ENCODE measurements at regions not wholly inside any gene's neighbourhood (a gene's known extent, or its start where the extent isn't known, plus 50 kb on each side); places are given as distances from the start of the nearest gene placed in this dataset.

DNA sequence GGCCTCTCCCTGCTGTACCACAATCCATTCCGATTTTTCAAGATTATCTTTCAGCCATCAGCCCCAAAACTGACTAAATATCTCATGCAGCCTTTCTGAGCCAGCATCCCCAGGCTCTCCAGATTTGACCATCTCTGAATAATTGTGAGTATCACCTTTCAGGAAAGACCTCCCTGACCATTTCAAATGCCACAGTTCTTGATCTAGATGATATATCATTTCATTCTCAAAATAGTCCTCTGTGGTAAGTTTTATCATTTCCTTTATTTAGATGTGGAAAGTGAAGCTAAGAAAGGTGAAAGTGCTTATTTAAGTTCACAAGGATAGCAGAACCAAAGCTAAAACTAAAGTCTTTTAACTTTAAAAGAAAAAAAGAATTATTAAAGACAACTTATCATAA, 244.0 kb downstream of the PLPP3 start:
- DNase-seq (ENCODE audit: low spot score), result no peak
- in situ Hi-C loops (cut with MboI; ENCODE audit: low sequenced_read_pairs, unreplicated experiment), result no loop called here
- TF ChIP-seq, protein P1, sequence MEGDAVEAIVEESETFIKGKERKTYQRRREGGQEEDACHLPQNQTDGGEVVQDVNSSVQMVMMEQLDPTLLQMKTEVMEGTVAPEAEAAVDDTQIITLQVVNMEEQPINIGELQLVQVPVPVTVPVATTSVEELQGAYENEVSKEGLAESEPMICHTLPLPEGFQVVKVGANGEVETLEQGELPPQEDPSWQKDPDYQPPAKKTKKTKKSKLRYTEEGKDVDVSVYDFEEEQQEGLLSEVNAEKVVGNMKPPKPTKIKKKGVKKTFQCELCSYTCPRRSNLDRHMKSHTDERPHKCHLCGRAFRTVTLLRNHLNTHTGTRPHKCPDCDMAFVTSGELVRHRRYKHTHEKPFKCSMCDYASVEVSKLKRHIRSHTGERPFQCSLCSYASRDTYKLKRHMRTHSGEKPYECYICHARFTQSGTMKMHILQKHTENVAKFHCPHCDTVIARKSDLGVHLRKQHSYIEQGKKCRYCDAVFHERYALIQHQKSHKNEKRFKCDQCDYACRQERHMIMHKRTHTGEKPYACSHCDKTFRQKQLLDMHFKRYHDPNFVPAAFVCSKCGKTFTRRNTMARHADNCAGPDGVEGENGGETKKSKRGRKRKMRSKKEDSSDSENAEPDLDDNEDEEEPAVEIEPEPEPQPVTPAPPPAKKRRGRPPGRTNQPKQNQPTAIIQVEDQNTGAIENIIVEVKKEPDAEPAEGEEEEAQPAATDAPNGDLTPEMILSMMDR (IDR thresholded peaks at IDR 0.05; ENCODE audit: borderline replicate concordance, control extremely low read depth, extremely low read depth, insufficient read depth, missing control alignments), result no peak

DNA sequence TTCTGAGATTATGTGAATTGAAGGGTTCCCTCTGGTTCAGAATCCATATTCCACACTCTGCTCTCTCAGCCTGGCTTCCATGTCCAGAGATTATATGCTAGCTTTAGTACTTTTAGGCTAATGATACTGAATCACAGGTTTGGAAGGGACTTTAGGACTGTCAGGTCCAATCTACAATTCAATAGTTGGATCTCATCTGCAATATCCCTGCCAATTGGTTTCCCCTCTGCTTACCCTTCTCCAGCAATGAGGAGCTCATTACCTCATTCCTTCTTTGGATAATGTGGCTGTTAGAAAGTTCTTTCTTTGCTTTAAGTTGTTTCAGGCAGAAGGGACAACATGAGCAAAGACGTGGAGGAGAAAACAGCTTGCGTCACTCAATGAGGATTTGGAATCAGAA, 245.3 kb downstream of the PLPP3 start:
- DNase-seq (ENCODE audit: low spot score), result no peak
- TF ChIP-seq, protein P1 (IDR thresholded peaks at IDR 0.05; ENCODE audit: borderline replicate concordance, control extremely low read depth, extremely low read depth, insufficient read depth, missing control alignments), result no peak
- in situ Hi-C loops (cut with MboI; ENCODE audit: low sequenced_read_pairs, unreplicated experiment), result no loop called here

DNA sequence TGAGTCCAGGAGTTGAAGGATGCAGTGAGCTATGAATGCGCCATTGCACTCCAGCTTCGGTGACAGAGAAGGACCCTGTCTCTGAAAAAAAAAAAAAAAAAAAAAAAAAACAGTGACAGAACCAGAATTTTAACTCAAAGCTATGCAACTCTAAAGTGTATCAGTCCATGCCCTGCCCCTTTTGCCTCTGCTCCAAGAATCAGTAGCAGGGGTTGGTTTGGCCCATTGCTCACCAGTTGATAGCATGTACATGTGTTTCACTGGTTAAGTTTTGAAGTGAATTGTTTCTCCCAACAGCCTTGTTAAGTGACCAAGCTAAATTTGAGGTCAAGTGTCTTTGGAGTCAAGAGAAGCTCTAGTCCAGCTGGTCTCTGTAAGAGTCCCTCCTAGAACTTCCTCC, 245.9 kb downstream of the PLPP3 start:
- no peak for DNase-seq (ENCODE audit: low spot score)
- in situ Hi-C loops (cut with MboI; ENCODE audit: low sequenced_read_pairs, unreplicated experiment), result no loop called here
- TF ChIP-seq, protein P1 (IDR thresholded peaks at IDR 0.05; ENCODE audit: borderline replicate concordance, control extremely low read depth, extremely low read depth, insufficient read depth, missing control alignments), result no peak

DNA sequence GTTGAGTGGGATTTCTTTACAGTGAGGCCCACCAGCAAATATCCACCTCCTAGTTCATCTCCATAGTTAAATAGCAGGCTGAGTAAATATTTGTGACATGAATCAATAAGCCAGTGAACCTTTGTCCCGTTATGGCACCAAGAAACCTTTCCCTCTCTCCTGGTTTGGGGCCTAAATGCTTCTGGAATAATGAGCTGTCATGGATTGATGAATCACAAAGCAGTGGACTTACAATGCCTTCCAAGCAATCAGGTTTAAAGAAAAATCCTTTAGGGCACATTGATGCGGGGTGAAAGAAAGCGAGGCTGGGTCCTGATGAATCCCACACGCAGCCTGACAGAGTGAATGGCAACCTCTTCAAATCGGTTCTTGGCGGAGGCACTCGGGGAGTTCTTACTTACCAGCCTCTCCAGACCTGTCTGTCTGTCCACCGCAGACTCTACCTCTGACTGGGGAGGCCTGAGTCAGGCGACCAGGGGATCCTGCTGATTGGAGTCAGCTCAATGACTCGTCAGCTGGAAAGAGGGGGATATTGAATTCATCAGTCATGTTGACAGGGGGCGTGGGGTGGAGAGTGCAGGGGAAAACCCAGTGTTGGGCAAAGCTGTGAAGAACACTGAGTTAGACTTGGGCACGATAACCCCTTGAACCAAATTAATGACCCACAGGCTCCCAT, 247.3 kb downstream of the PLPP3 start:
- TF ChIP-seq, protein P1 (IDR thresholded peaks at IDR 0.05; ENCODE audit: borderline replicate concordance, control extremely low read depth, extremely low read depth, insufficient read depth, missing control alignments), result no peak
- in situ Hi-C loops (cut with MboI; ENCODE audit: low sequenced_read_pairs, unreplicated experiment), result no loop called here
- DNase-seq (ENCODE audit: low spot score), result no peak

DNA sequence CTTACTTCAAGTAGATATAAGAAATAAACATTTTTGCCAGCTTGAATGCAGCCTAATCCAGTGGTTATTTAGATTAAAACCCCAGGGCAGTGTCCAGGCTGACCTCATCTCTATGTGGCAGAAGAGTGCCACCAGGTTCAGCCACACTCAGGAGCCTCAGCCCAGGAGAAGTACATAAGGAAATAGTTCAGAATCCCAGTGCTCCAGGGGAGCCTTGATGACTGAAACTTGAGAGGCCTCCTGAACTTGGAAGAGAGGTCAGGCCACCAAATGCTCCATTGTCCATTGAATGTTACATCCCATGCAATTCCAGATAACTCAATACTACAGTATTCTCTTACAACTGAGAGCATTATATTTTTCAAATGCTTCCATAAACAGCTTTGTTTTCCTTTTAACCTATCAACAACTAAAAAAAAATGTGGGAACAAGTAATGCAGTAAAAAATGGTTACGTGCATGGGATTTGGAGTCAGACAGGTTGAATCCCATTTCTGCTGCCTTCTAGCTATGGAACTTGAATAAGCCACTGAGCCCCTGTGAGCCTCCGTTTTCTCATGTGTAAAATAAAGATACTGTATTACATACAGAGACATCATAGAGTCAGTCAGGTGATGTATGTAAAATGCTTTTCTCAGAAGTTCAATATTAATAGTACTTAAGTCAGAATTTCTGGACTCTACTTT, 248.0 kb downstream of the PLPP3 start:
- no peak for DNase-seq (ENCODE audit: low spot score)
- in situ Hi-C loops (cut with MboI; ENCODE audit: low sequenced_read_pairs, unreplicated experiment), result no loop called here
- TF ChIP-seq, protein P1 (IDR thresholded peaks at IDR 0.05; ENCODE audit: borderline replicate concordance, control extremely low read depth, extremely low read depth, insufficient read depth, missing control alignments), result no peak

DNA sequence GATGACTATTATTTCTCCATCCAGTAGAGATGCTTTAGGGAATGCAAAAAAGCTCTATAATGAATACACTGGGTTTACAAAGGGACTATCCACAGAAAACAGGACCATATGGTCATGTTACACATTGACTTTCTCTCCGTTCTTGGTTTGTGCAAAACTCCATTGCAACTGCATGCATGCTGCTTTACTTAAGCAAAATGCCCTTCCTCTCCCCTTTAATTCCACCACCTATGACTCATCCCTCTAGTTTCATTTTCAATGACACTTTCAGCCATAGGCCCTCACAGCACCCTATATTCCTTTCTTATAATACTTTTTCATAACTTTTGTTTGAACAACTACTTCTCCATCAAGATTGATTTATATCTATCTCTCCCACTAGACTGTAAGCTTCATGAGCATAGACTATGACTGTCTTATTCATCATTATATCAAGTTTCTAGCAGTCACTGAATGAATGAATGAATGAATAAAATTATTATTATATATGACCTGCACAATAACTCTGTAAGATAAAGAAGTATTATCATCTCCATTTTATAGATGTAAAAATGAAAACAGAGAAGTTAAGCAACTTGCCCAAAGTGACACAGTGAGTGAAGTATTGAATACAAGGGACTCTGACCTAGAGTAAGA, 248.9 kb downstream of the PLPP3 start:
- in situ Hi-C loops (cut with MboI; ENCODE audit: low sequenced_read_pairs, unreplicated experiment), result no loop called here
- DNase-seq (ENCODE audit: low spot score), result peak; percentile 13
- TF ChIP-seq, protein P1 (IDR thresholded peaks at IDR 0.05; ENCODE audit: borderline replicate concordance, control extremely low read depth, extremely low read depth, insufficient read depth, missing control alignments), result no peak

Measured in GM13976 (cell line).